Testis (tissue), 2 donors: ENCODE measurements at regions not wholly inside any gene's neighbourhood (a gene's known extent, or its start where the extent isn't known, plus 50 kb on each side); places are given as distances from the start of the nearest gene placed in this dataset.

Experiments
- DNase-seq: peaks from one replicate; pipeline ENCODE4 v3.0.0-alpha.2; 2019
- H3K27ac ChIP-seq, 2 donors: fragments of 200-600 bp; sonication (generic); one replicate each; pipeline ENCODE4 v1.5.1; 2019
- H3K27me3 ChIP-seq: fragments of 200-600 bp; sonication (generic); one replicate; pipeline ENCODE4 v1.5.1; 2019
- H3K36me3 ChIP-seq: fragments of 200-600 bp; sonication (generic); one replicate; pipeline ENCODE4 v1.5.1; 2017; ENCODE audit warnings: low read depth; ENCODE audit errors: missing control alignments
- H3K4me1 ChIP-seq: fragments of 200-600 bp; sonication (generic); one replicate; pipeline ENCODE4 v1.5.1; 2019
- H3K4me3 ChIP-seq, 2 donors: fragments of 200-600 bp; sonication (generic); one replicate each; pipeline ENCODE4 v1.5.1; 2017 to 2019
- H3K9me3 ChIP-seq: fragments of 200-600 bp; sonication (generic); one replicate; pipeline ENCODE4 v1.5.1; 2017
- POLR2A ChIP-seq: fragments of 450-650 bp; IDR thresholded peaks from one replicate; pipeline ENCODE4 v1.6.1; 2017; ENCODE audit warnings: antibody characterized with exemption, mild to moderate bottlenecking, moderate library complexity
- WGBS, 2 donors: methylation state at CpG; one replicate each; pipeline ENCODE4 v1.1.5; 2018; 5-methylcytosine and 5-hydroxymethylcytosine counted together
- intact Hi-C: fragments of 100-400 bp; cut with DNase I; formaldehyde crosslinking; loops from one replicate; pipeline ENCODE4 v1.15.1; 2023; ENCODE audit warnings: low total_unique reads
- TF ChIP-seq, protein P1 (sequence below), 3 experiments: fragments of 450-650 bp in 2 of 3; fragments of 200-600 bp in 1 of 3; sonication (generic) in 1 of 3; IDR thresholded peaks; one replicate each; pipeline ENCODE4 v1.5.1; 2016 to 2019; ENCODE audit warnings: antibody characterized with exemption in 3 of 3, mild to moderate bottlenecking in 2 of 3, moderate library complexity in 1 of 3

DNA sequence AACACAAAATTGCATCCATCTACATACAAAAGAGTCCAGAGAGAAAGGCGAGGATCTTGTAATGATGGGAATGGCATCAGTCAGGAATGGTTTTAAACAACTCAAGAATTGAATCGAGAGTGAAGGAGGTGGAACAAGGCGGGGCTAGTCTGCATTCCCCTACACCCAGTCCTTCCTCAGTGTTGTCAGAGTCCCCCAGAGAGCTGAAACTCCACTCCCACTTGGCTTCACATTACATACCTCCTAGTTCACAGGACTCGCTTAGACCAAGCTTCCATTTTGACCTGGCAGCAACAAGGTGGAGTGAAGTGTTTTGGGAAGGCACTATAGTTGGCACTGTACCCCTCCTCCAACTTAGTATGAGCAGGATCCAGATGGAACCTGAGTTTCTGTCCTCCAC lies 1273.5 kb upstream of the CRIM1 start:
- Histone ChIP-seq H3K27ac (no peak overlapping the region), H3K4me3 (no peak overlapping the region), H3K4me1 (no peaks in the 10 kb centered on the region), H3K36me3 (no peaks in the 10 kb centered on the region), H3K9me3 (no peaks in the 10 kb centered on the region), H3K27me3 (no peaks in the 10 kb centered on the region)
- intact Hi-C loops: no loop called here
- TF ChIP-seq, protein P1, sequence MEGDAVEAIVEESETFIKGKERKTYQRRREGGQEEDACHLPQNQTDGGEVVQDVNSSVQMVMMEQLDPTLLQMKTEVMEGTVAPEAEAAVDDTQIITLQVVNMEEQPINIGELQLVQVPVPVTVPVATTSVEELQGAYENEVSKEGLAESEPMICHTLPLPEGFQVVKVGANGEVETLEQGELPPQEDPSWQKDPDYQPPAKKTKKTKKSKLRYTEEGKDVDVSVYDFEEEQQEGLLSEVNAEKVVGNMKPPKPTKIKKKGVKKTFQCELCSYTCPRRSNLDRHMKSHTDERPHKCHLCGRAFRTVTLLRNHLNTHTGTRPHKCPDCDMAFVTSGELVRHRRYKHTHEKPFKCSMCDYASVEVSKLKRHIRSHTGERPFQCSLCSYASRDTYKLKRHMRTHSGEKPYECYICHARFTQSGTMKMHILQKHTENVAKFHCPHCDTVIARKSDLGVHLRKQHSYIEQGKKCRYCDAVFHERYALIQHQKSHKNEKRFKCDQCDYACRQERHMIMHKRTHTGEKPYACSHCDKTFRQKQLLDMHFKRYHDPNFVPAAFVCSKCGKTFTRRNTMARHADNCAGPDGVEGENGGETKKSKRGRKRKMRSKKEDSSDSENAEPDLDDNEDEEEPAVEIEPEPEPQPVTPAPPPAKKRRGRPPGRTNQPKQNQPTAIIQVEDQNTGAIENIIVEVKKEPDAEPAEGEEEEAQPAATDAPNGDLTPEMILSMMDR (IDR thresholded peaks at IDR 0.05): no peak
- no peak for TF ChIP-seq POLR2A
- no peak for DNase-seq
- 87 to 96% methylated on average over 4 of the region's 4 CpGs for WGBS, 2 donors

DNA sequence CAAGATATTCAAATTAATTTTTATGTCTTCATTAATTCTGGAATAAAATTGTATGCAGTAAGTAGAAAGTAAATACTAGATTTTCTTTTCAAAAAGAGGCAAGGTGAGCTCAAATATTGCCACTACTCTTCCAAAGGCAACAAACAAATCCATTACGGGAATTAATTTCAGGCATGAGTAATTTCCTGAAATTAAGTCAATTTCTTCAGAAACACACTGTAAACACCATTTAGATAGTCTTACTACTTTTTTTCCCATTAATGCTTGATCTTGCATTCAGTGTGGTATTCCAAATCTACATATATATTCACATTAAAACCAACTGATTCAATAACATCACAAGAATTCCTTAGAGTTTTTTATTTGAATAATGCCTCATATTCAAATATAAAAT lies 1274.0 kb upstream of the CRIM1 start:
- Histone ChIP-seq H3K36me3 (no peaks in the 10 kb centered on the region), H3K27me3 (no peaks in the 10 kb centered on the region), H3K4me1 (no peaks in the 10 kb centered on the region), H3K9me3 (no peaks in the 10 kb centered on the region), H3K27ac (no peak overlapping the region), H3K4me3 (no peak overlapping the region)
- intact Hi-C loops: no loop called here
- TF ChIP-seq POLR2A: no peak
- TF ChIP-seq, protein P1 (IDR thresholded peaks at IDR 0.05): no peak
- no peak for DNase-seq
- WGBS, 2 donors: 89% methylated on average over 1 of the region's 1 CpG

DNA sequence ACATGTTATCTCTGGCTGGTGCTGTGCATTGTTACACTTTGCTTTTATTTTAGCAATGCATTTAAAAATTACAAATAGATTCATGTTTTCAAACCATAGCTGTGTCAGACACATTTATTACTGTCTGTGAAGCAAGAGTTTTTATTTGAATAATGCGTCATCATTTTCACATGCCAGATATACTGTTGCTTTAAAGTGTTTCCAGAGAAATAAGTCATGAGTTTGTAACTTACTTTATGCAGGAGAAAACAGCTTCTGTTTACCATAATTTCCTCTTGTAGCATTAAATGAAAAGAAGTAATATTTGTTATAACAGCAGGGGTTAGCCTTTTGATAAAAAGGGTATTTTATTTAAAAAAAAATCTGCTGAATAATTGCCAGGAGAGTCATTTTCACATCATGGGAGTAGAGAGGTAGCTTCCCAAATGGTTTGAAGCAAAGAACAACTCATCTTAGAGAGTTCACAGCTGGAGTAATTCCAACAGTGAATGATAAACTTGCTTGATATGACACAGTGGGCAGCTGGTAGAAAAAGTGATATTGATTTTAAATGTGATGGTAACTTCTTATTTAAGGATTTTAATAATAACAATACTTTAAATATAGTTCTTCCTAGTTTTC lies 1274.5 kb upstream of the CRIM1 start:
- no peaks in the 10 kb centered on the region for H3K27me3 ChIP-seq
- DNase-seq: no peak
- WGBS, 2 donors: 74 to 82% methylated on average over 1 of the region's 1 CpG

DNA sequence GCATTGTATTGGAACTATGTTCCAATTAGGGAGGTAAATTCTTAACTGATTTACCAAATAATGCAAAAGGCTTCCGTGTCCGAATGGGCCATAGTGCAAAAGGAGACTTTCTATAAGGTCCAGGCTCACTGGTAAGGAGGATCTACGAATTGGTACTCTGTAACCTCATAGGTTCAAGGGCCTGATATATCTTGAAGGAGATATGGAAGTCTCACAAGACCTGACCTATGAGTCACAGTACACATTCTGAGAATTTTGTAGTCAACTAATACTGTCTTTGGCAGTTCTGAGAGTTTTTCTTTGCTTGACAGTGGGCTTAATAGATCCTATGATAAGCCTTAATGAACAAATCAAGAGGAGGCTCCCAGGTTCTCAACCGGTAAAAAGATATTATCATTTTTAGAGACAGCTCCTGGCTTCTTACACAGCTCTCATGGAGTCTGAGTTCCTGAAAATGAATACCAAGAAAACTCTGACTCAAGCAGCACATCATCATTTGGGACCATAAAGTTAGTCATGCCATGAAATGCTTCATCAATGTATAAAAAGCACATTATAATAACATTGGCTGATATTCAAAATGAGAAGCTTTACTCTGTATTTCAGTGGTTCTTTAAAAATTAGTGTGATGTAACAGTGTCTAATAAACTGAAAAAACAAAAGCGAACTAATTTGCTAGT lies 1275.2 kb upstream of the CRIM1 start:
- WGBS, 2 donors: 82 to 86% methylated on average over 4 to 5 of the region's 5 CpGs
- no peak for DNase-seq
- intact Hi-C loops: no loop called here
- Histone ChIP-seq H3K27ac (no peak overlapping the region), H3K36me3 (no peaks in the 10 kb centered on the region), H3K4me3 (no peak overlapping the region), H3K27me3 (no peaks in the 10 kb centered on the region), H3K4me1 (no peaks in the 10 kb centered on the region), H3K9me3 (no peaks in the 10 kb centered on the region)
- TF ChIP-seq, protein P1 (IDR thresholded peaks at IDR 0.05): no peak
- TF ChIP-seq POLR2A: no peak

More for the DNA sequence above, 1274.5 kb upstream of the CRIM1 start:
- no peak for TF ChIP-seq POLR2A
- Histone ChIP-seq H3K4me1 (no peaks in the 10 kb centered on the region), H3K9me3 (no peaks in the 10 kb centered on the region), H3K36me3 (no peaks in the 10 kb centered on the region), H3K27ac (no peak overlapping the region), H3K4me3 (no peak overlapping the region)
- intact Hi-C loops: no loop called here

DNA sequence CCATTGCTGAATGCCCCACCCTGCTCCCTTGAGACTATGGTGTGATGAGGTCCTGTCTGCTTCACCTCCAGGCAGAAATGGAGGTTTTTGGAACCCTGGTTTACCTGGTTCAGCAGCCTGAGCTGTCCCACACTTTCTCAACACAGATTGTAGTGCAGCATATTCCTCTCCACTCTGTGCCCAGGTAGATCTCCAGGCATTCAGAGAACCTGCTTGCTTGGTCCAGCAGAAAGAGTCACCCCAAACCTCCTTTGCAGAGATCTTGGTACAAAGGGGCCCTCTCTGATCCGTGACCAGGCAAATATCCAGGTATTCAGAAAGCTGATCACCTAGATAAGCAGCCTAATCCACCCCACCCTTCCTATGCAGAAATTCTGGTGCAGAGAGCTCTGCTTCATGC lies 1288.2 kb upstream of the CRIM1 start:
- no peaks in the 10 kb centered on the region for H3K4me1 ChIP-seq
- no peaks in the 10 kb centered on the region for H3K36me3 ChIP-seq
- no peak overlapping the region for H3K4me3 ChIP-seq
- no peaks in the 10 kb centered on the region for H3K27me3 ChIP-seq
- H3K9me3 ChIP-seq: no peaks in the 10 kb centered on the region
- no peak for TF ChIP-seq POLR2A
- TF ChIP-seq, protein P1 (IDR thresholded peaks at IDR 0.05): no peak
- no peak overlapping the region for H3K27ac ChIP-seq
- WGBS, 2 donors: 67 to 79% methylated on average over 1 of the region's 1 CpG
- DNase-seq: no peak
- intact Hi-C loops: no loop called here
